HK-2 (cell line): ENCODE measurements at regions not wholly inside any gene's neighbourhood (a gene's known extent, or its start where the extent isn't known, plus 50 kb on each side); places are given as distances from the start of the nearest gene placed in this dataset.
"Not testable (repeated sequence)": the region's sequence is repeated elsewhere in the genome, so short reads cannot be mapped to it uniquely, and the experiment has no call there.

Source experiments
- DNase-seq: peaks from one replicate; pipeline ENCODE4 v3.0.0-alpha.2; 2018; ENCODE audit not compliant: unreplicated experiment

GRCh38 chr6:92160226-92160625 is 1259.1 kb downstream of the EPHA7 start:
- DNase-seq = no peak

GRCh38 chr6:92159046-92159445 is 1260.3 kb downstream of the EPHA7 start:
- no peak for DNase-seq

DNA sequence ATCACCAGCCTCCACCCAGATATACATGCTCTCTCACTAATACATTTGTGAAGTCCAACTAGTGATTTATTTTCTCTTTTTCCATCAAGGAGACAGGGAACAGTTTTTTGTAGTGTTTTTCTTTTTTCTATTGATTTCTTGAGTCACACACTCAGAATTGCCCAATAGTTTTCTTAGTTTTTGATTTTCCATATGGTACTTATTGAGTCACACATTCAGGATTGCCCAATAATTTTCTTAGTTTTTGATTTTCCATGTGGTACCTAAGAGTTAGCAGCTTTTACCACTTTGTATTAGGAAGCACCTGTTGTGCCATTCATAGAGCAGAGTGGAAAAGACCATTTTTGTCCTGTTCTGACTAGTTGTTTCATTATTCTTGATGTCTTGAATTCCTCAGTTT is 1268.8 kb downstream of the EPHA7 start:
- no peak for DNase-seq

DNA sequence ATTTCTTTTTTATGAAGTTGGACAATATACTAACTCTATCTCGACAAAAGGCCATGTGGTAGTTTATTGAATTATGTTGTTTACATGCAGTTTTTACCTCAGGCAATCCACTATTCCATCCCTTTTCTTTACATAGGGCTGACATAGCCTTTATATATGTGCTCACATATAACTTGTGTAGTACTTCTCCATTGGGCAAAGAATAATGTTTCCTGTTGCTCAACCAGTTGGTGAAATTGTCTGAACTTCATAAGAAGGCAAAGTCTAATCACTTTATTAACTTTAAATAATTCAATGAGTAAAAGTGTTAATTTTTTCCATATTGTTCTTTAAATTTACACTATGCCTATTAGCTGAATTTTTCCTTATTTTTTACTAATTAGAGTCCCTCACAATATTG is 1272.1 kb downstream of the EPHA7 start:
- DNase-seq = no peak

GRCh38 chr6:92139601-92140000 is 1279.8 kb downstream of the EPHA7 start:
- no peak for DNase-seq

DNA sequence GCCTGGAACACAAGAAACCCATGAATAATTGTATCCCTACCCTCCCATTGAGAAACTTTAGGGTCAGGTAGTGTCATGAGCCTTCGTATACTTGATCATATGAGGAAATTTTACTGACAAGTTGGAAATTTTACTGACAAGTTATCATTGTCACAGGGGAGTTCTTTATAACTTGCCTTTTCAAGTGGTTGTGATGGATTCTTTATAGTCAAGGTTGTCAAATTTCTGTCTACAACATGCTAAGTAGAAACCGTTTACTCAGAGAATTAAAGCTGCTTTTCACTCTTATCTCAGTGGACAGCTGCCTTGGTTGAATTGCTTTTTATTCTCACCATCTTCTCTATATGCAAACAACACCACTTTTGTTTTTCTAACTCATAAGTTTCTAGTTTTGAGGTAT is 1286.4 kb downstream of the EPHA7 start:
- no peak for DNase-seq

GRCh38 chr6:92132457-92132856 is 1286.9 kb downstream of the EPHA7 start:
- no peak for DNase-seq

GRCh38 chr6:92130944-92131343 is 1288.4 kb downstream of the EPHA7 start:
- DNase-seq = no peak

DNA sequence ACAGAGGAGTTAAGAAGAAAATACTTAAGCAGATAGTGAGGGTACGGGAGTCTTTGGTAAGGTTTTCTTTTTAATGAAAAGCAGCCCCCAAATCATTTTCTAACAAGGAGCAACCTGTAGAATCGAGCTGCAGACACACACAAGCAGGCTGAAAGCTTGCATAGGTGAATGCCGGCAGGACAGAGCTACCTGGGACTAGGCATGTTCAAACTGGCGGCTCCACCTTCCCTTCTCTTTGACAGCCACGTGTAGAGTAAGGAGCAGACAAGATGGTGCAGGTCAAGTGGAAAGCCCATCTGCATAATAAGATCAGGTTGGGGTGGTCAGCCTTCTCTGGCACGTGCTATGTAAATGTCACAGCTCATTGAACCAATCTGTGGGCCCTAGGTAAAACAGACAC is 1292.4 kb downstream of the EPHA7 start:
- no peak for DNase-seq

GRCh38 chr6:92126088-92126487 is 1293.3 kb downstream of the EPHA7 start:
- no peak for DNase-seq

DNA sequence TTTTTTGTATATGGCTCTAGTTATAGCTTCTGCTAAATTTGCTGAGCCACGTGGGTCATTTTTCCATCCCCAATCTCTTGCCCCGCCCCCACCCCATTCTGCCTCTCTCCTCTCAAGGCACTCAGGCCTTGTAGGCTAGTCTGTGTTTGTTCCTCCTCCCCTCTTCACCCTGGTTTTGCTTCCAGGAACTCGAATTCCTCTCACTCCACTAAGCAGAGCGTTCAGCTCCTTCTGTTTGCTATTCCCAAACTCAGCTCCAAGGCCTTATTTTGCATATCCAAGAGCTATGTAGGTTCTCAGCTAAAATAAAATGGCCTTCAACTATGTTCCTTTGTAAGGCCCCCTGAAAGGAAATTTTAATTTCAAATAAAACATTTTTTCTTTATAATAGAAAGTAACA is 1293.7 kb downstream of the EPHA7 start:
- DNase-seq = no peak

DNA sequence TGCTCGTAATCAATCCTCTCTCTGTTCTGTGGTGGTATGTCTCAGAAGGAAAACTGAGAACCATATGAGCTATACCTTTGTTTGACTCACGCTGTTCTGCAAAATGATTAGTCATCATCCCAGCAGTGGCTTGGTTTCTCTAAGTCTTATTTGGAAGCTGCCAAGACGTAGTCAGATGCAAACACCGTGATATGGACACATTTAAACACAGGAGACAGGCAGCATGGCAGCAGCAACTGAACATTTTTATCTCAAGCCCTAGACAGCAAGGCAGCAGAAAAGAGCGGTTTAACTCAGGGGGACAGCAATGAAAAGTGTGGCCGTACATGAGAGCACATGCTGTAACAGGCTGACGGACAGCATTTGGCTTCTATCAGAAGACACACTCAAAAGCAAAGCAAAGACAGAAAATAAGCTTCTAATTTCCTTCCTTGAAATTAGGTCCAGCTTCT is 1295.1 kb downstream of the EPHA7 start:
- no peak for DNase-seq

GRCh38 chr6:92122746-92123145 is 1296.6 kb downstream of the EPHA7 start:
- DNase-seq = no peak

DNA sequence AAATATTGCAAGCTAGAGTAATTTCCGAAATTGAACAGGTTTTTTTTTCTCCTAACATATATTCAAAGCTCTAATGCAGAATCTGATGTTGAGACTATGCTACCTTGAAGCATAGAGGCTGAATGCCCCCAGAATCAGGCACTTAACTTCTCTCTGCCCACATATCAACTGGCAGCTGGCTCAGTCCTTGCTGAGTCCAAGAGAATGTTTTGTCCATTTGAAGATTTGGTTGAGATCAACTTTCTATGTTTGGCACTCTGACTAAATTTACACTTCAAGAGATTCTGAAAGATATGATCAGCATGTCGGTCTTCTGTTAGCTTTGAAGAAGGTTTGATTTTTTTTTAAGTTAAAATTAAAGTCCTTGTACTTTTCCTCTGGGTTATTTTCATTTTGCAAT is 1298.1 kb downstream of the EPHA7 start:
- no peak for DNase-seq

DNA sequence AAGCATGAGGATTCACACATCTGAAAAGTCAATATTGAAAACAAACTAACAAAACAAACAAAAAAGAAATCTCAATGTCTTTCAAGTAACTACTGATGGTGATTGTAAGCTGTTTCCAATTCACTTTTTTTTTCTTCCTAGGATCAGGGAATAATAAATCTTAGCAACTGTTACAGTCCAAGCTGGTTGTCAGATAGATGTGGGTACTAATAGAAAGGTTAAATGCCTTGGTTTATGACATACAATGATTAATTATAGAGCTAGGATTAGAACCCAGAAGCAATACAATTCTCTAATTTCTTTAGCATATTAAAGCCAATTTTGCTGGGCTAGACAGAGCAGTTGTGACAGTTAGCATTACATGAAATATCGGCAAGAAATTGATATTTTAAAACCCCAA is 1301.6 kb downstream of the EPHA7 start:
- no peak for DNase-seq

DNA sequence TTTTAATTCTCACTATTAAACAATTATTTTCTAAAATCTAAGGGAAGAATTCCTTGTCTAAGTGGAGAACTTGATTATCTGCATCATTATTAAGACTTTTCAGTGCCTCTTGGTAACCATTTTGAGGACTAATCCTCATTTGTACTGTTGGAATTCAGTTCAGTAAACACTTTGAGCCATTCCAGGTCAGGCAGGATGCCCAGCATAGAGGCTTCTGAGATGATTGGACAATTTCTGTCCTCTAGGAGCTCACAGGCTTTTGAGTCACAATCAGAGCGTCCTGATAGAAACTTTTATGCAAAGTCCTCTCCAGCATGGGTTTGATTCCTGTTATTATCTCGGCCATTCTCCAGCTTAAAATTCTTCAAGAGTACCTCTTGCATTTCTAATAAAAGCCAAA is 1304.6 kb downstream of the EPHA7 start:
- DNase-seq = no peak

GRCh38 chr6:92114091-92114675 is 1305.2 kb downstream of the EPHA7 start:
- DNase-seq = no peak

GRCh38 chr6:92111386-92111785 is 1308.0 kb downstream of the EPHA7 start:
- no peak for DNase-seq

DNA sequence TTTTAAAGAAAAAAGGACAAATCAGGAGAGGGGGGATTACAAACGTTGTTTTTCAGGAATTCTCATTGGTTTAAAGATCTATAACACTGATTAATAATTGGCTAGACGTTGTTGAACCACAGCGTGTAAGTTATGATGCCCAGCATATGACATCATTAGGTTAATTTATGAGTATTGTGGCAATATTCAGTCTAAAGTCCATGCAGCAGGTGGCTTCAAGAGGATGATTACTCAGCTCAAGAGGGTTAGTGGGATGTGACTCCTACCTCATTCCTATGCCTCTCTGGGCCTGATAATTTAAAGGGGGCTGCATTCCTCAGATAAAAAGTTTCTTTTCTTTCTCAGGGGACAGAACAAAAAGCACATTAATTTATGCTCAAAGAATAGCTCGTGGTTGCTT is 1309.0 kb downstream of the EPHA7 start:
- no peak for DNase-seq

GRCh38 chr6:92109956-92110355 is 1309.4 kb downstream of the EPHA7 start:
- DNase-seq = no peak

DNA sequence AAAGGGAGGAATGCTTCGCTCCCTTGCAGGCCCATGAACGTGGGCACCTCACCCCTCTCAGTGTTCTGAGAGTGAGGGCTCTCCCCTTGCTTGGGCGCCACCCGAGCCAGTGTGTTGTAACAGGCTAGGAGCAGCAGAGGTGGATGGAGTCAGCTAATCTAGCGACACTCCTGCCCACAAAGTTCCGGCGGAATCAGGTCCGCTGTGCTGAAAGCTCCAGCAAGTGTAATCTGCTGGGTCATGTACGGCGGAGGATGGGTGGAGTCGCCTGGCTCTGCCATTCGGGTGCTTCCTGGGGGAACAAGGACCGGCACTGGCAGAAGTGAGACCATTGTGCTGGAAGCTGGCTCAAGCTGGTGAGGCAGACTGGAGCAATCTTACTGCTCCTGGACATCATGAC is 1310.1 kb downstream of the EPHA7 start:
- DNase-seq = no peak

GRCh38 chr6:92086750-92087149 is 1332.6 kb downstream of the EPHA7 start:
- DNase-seq = no peak

DNA sequence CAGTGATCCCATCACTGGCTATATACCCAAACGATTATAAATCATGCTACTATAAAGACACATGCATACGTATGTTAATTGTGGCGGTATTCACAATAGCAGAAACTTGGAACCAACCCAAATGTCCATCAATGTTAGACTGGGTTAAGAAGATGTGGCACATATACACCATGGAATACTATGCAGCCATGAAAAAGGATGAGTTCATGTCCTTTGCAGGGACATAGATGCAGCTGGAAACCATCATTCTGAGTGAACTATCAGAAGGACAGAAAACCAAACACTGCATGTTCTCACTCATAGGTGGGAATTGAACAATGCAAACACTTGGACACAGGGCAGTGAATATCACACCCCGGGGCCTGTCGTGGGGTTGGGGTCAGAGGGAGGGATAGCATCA is 1335.4 kb downstream of the EPHA7 start:
- not testable (repeated sequence) for DNase-seq

DNA sequence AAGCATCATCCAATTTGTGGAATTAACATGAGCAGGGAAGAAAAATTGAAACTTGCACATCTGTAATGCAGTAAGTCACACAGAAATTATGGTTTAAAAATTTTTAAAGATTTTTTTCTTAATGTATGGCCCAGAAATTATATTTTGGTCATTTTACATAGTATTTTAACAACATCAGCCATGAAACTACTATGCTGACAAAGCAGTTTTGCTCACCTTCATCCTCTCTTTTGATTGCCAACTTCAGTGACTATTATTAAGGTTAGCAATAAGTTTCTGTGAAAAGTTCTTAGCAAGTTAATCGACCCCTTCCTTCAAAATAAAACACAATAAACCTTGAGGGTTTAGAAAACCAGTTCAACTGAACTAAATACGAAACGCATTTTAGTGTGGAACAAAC is 1347.0 kb downstream of the EPHA7 start:
- DNase-seq = no peak

GRCh38 chr6:92069781-92070180 is 1349.6 kb downstream of the EPHA7 start:
- DNase-seq = no peak
